ENCODE measurements at regions not wholly inside any gene's neighbourhood (a gene's known extent, or its start where the extent isn't known, plus 50 kb on each side); places are given as distances from the start of the nearest gene placed in this dataset.

DNA sequence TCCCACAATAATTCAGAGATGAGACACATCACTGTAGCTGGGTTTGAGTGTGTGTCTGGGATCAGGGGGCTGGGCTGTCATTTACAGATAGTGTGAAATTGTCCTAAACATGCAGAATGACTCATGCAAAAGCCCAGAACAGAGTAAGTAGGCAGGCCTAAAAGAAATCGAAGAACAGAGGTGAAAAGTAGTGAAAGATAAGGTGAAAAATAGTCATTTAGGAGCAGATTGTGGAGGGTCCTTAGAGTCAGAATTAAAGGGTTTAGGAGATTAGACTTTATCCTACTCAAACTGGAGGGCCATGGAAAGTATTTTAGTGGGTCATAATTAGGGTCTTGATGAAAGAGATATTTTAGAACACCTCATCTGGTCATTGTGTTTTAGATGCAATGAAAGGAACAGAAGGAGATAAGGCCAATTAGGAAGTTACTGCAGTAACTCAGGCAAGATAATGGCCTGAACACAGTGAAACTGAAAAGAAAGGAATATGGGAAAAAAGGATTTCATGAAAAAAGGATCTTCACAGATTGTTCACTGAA, 58.3 kb upstream of the NEBL start:
- TF ChIP-seq SIN3A (IDR thresholded peaks at IDR 0.05; ENCODE audit: borderline replicate concordance, insufficient read depth, low read length) (no peak), POLR2AphosphoS5 (IDR thresholded peaks at IDR 0.05; ENCODE audit: low read depth, low read length) (no peak), TAF1 (IDR thresholded peaks at IDR 0.05; ENCODE audit: borderline replicate concordance, insufficient read depth, low read length) (no peak)

All from PFSK-1 (cell line).